ENCODE measurements at regions not wholly inside any gene's neighbourhood (a gene's known extent, or its start where the extent isn't known, plus 50 kb on each side); places are given as distances from the start of the nearest gene placed in this dataset.

GRCh38 chr12:111188436-111188835, 180.5 kb downstream of the PHETA1 start:
- no peak for ATAC-seq (ENCODE audit: low read depth)
- Mint-ChIP-seq H3K4me3 (no peak overlapping the region), H3K27me3 (peaks cover 19% of the 10 kb centered on the region)

GRCh38 chr12:111186347-111186746, 182.5 kb downstream of the PHETA1 start:
- Histone ChIP-seq H3K27ac (ENCODE audit: low read length in 2 of 2) (no peak overlapping the region), H3K36me3 (replicated peaks in 1 of 2; ENCODE audit: control extremely low read depth in 1 of 2, control insufficient read depth in 1 of 2, extremely low read depth in 1 of 2, insufficient read depth in 2 of 2, low read length in 1 of 2) (no peaks in the 10 kb centered on the region), H3K4me1 (ENCODE audit: control insufficient read depth in 2 of 2, insufficient read depth in 2 of 2, low read length in 2 of 2) (no peaks in the 10 kb centered on the region), H3K27me3 (replicated peaks in 1 of 4; ENCODE audit: control extremely low read depth in 1 of 4, control insufficient read depth in 3 of 4, insufficient read depth in 4 of 4, low read length in 3 of 4) (peaks cover 0 to 8% (median under 1%) of the 10 kb centered on the region in 4 experiments), H4K20me1 (ENCODE audit: control insufficient read depth, insufficient read depth, low read length, poor library complexity, severe bottlenecking) (no peaks in the 10 kb centered on the region), H3K79me2 (ENCODE audit: control insufficient read depth, insufficient read depth, low read length) (no peaks in the 10 kb centered on the region), H3K9me3 (ENCODE audit: control extremely low read depth in 1 of 3, control insufficient read depth in 2 of 3, insufficient read depth in 1 of 3, low read length in 2 of 3) (no peaks in the 10 kb centered on the region), H3K4me3 (ENCODE audit: control extremely low read depth in 1 of 5, extremely low read depth in 1 of 5, insufficient read depth in 1 of 5, low read depth in 2 of 5, low read length in 4 of 5) (no peak overlapping the region), H3K9ac (ENCODE audit: low read length) (no peak overlapping the region), H2AFZ (ENCODE audit: insufficient read depth, low read depth, low read length, poor library complexity, severe bottlenecking) (no peak overlapping the region), H3K4me2 (replicated peaks; ENCODE audit: low read depth, low read length, poor library complexity, severe bottlenecking) (no peak overlapping the region)
- H3K9me3 Mint-ChIP-seq (ENCODE audit: insufficient read depth), result peaks cover 6% of the 10 kb centered on the region
- H3K4me1 Mint-ChIP-seq, result no peaks in the 10 kb centered on the region
- ATAC-seq (ENCODE audit: low read depth), result no peak
- H3K27me3 Mint-ChIP-seq, result peaks cover 32% of the 10 kb centered on the region
- ChIA-PET CTCF (interaction anchor here (0.6 kb wide), 1 partner anchor 1030 kb away, joined by 3 read pairs; no protein-coding TSS in a partner anchor), POLR2A (no interaction called here)
- TF ChIP-seq EZH2 (IDR thresholded peaks at IDR 0.05; ENCODE audit: borderline replicate concordance, insufficient read depth, low read depth, low read length, poor library complexity, severe bottlenecking) (no peak), CTCF (IDR thresholded peaks at IDR 0.05) (no peak)
- no peak for DNase-seq
- no peak overlapping the region for H3K27ac Mint-ChIP-seq
- intact Hi-C loops (cut with micrococcal nuclease), result no loop called here
- WGBS (ENCODE audit: insufficient coverage), result 93% methylated on average over 16 of the region's 17 CpGs
- H3K4me3 Mint-ChIP-seq, result no peak overlapping the region

More at GRCh38 chr12:111188436-111188835, 180.5 kb downstream of the PHETA1 start:
- no peaks in the 10 kb centered on the region for H3K9me3 ChIP-seq (ENCODE audit: control extremely low read depth in 1 of 3, control insufficient read depth in 2 of 3, insufficient read depth in 1 of 3, low read length in 2 of 3)
- no peak overlapping the region for H3K9ac ChIP-seq (ENCODE audit: low read length)
- H3K9me3 Mint-ChIP-seq (ENCODE audit: insufficient read depth), result peaks cover 6% of the 10 kb centered on the region
- H3K4me1 ChIP-seq (ENCODE audit: control insufficient read depth in 2 of 2, insufficient read depth in 2 of 2, low read length in 2 of 2), result no peaks in the 10 kb centered on the region
- no peaks in the 10 kb centered on the region for H3K27me3 ChIP-seq (replicated peaks in 1 of 4; ENCODE audit: control extremely low read depth in 1 of 4, control insufficient read depth in 3 of 4, insufficient read depth in 4 of 4, low read length in 3 of 4)
- ChIA-PET POLR2A (no interaction called here), CTCF (no interaction called here)
- no peaks in the 10 kb centered on the region for H4K20me1 ChIP-seq (ENCODE audit: control insufficient read depth, insufficient read depth, low read length, poor library complexity, severe bottlenecking)
- WGBS (ENCODE audit: insufficient coverage), result 93% methylated on average over 7 of the region's 8 CpGs
- no peak for DNase-seq
- intact Hi-C loops (cut with micrococcal nuclease), result no loop called here
- no peak overlapping the region for H2AFZ ChIP-seq (ENCODE audit: insufficient read depth, low read depth, low read length, poor library complexity, severe bottlenecking)
- H3K4me2 ChIP-seq (replicated peaks; ENCODE audit: low read depth, low read length, poor library complexity, severe bottlenecking), result no peak overlapping the region
- no peaks in the 10 kb centered on the region for H3K79me2 ChIP-seq (ENCODE audit: control insufficient read depth, insufficient read depth, low read length)
- H3K36me3 ChIP-seq (replicated peaks in 1 of 2; ENCODE audit: control extremely low read depth in 1 of 2, control insufficient read depth in 1 of 2, extremely low read depth in 1 of 2, insufficient read depth in 2 of 2, low read length in 1 of 2), result no peaks in the 10 kb centered on the region
- H3K4me1 Mint-ChIP-seq, result no peaks in the 10 kb centered on the region
- H3K4me3 ChIP-seq (ENCODE audit: control extremely low read depth in 1 of 5, extremely low read depth in 1 of 5, insufficient read depth in 1 of 5, low read depth in 2 of 5, low read length in 4 of 5), result no peak overlapping the region
- H3K27ac Mint-ChIP-seq, result no peak overlapping the region
- TF ChIP-seq CTCF (IDR thresholded peaks at IDR 0.05) (no peak), EZH2 (IDR thresholded peaks at IDR 0.05; ENCODE audit: borderline replicate concordance, insufficient read depth, low read depth, low read length, poor library complexity, severe bottlenecking) (no peak)
- no peak overlapping the region for H3K27ac ChIP-seq (ENCODE audit: low read length in 2 of 2)
